Endothelial cell (in vitro differentiated cells): ENCODE measurements at regions not wholly inside any gene's neighbourhood (a gene's known extent, or its start where the extent isn't known, plus 50 kb on each side); places are given as distances from the start of the nearest gene placed in this dataset.

Source experiments
- DNase-seq: peaks from one replicate; pipeline ENCODE4 v3.0.0; 2021; ENCODE audit warnings: low spot score
- H3K27ac Mint-ChIP-seq: one replicate; pipeline ENCODE4 v1.8.0; 2021; ENCODE audit warnings: mixed read lengths, inconsistent platforms; ENCODE audit not compliant: unreplicated experiment
- H3K27me3 Mint-ChIP-seq: one replicate; pipeline ENCODE4 v1.8.0; 2021; ENCODE audit warnings: mild to moderate bottlenecking, moderate library complexity, mixed read lengths, inconsistent platforms; ENCODE audit not compliant: unreplicated experiment
- H3K36me3 Mint-ChIP-seq: one replicate; pipeline ENCODE4 v1.8.0; 2021; ENCODE audit warnings: mild to moderate bottlenecking, low read depth, mixed read lengths, inconsistent platforms; ENCODE audit not compliant: unreplicated experiment
- H3K4me1 Mint-ChIP-seq: one replicate; pipeline ENCODE4 v1.8.0; 2021; ENCODE audit warnings: mild to moderate bottlenecking, mixed read lengths, inconsistent platforms; ENCODE audit not compliant: unreplicated experiment
- H3K4me3 Mint-ChIP-seq: one replicate; pipeline ENCODE4 v1.8.0; 2021; ENCODE audit warnings: mild to moderate bottlenecking, mixed read lengths, inconsistent platforms; ENCODE audit not compliant: unreplicated experiment
- H3K9me3 Mint-ChIP-seq: one replicate; pipeline ENCODE4 v1.8.0; 2021; ENCODE audit warnings: mixed read lengths, inconsistent platforms; ENCODE audit not compliant: unreplicated experiment
- TF ChIP-seq, protein P1 (sequence below): fragments of 200-600 bp; sonication (generic); IDR thresholded peaks from one replicate; pipeline ENCODE4 v1.5.0; 2021; ENCODE audit warnings: antibody characterized with exemption; ENCODE audit not compliant: unreplicated experiment

DNA sequence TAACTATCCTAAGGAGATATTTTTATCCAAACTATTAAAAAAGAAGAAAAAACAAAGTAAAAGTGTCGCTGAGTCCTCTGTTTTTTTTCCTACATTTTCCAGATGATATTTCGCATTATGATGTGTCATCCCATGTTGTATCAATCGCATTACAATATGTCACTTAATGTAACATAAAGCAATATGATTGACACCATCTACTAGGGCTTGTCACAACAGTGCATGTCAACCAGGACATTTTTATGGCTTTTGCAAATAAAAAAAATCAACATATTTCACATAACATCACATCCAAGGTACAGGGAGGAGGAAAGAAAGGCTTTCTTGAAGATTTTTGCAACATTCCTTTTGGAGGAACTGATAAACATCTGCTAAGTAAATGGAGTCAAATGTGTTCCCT, 308.9 kb downstream of the ETAA1 start:
- no peak overlapping the region for H3K27ac Mint-ChIP-seq
- DNase-seq, result no peak
- no peaks in the 10 kb centered on the region for H3K27me3 Mint-ChIP-seq
- no peak overlapping the region for H3K4me3 Mint-ChIP-seq
- no peaks in the 10 kb centered on the region for H3K4me1 Mint-ChIP-seq
- no peaks in the 10 kb centered on the region for H3K36me3 Mint-ChIP-seq
- no peaks in the 10 kb centered on the region for H3K9me3 Mint-ChIP-seq
- TF ChIP-seq, protein P1, sequence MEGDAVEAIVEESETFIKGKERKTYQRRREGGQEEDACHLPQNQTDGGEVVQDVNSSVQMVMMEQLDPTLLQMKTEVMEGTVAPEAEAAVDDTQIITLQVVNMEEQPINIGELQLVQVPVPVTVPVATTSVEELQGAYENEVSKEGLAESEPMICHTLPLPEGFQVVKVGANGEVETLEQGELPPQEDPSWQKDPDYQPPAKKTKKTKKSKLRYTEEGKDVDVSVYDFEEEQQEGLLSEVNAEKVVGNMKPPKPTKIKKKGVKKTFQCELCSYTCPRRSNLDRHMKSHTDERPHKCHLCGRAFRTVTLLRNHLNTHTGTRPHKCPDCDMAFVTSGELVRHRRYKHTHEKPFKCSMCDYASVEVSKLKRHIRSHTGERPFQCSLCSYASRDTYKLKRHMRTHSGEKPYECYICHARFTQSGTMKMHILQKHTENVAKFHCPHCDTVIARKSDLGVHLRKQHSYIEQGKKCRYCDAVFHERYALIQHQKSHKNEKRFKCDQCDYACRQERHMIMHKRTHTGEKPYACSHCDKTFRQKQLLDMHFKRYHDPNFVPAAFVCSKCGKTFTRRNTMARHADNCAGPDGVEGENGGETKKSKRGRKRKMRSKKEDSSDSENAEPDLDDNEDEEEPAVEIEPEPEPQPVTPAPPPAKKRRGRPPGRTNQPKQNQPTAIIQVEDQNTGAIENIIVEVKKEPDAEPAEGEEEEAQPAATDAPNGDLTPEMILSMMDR, result no peak

DNA sequence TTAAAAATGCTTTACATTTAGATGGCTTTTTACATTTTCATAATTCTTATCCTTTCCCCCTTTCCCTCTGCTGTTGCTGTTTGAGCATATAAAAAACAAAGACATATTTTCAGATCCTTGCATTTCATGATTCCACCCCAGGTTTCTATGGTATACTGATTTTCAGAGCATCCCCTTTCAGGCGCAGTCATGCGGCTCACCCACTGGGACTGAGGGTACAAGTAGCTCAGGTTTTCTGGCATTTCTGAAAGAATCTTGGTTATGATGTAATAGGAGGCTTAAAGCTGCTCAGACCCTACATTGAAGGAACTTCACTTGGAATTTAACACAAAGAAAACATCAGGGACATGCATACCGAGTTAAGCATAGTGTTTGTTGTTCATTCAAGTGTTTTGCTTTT, 310.8 kb downstream of the ETAA1 start:
- no peak overlapping the region for H3K27ac Mint-ChIP-seq
- no peak overlapping the region for H3K4me3 Mint-ChIP-seq
- H3K9me3 Mint-ChIP-seq, result no peaks in the 10 kb centered on the region
- no peaks in the 10 kb centered on the region for H3K27me3 Mint-ChIP-seq
- H3K36me3 Mint-ChIP-seq, result no peaks in the 10 kb centered on the region
- TF ChIP-seq, protein P1, result no peak
- no peak for DNase-seq
- H3K4me1 Mint-ChIP-seq, result no peaks in the 10 kb centered on the region

DNA sequence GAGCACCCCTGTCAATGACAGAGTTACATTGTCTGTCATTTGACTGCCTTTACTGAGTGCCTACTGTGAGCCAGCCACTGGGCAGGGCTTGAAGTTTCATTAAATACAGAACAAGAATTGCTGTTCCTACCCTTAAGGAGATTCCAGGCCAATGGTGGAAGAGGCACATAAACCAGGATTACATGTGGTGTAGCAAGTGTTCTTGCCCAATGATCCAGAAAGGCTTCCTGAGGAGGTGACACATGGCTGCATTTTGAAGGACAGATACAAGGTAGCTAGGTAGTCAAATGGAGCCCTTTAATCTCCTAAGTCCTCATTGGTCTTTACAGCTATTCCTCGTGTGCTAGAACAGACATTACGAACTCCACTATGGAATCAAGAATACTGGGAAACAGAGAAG, 312.7 kb downstream of the ETAA1 start:
- no peak overlapping the region for H3K4me3 Mint-ChIP-seq
- H3K27ac Mint-ChIP-seq, result no peak overlapping the region
- H3K4me1 Mint-ChIP-seq, result no peaks in the 10 kb centered on the region
- H3K27me3 Mint-ChIP-seq, result no peaks in the 10 kb centered on the region
- TF ChIP-seq, protein P1, result no peak
- H3K9me3 Mint-ChIP-seq, result no peaks in the 10 kb centered on the region
- H3K36me3 Mint-ChIP-seq, result no peaks in the 10 kb centered on the region
- no peak for DNase-seq

DNA sequence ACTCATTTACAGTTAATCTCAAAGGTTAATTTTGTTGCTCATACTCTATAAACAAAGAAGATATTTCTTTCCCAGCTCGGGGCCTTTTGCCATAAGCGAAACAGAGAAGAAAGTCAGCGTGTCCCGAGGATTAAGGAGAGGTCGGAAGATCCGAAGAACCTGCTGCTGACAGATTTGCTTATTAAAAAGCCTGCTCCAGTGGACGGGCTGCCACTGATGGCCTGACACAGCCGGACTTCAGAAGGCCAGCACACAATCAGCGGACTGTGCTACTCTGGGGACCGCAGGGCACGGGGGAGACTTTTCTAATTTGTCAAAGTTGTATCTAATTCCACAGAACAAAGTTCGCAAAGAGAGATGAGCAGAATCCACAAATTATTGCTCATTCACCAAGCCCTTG, 315.4 kb downstream of the ETAA1 start:
- Mint-ChIP-seq H3K27ac (no peak overlapping the region), H3K27me3 (no peaks in the 10 kb centered on the region), H3K4me1 (no peaks in the 10 kb centered on the region), H3K4me3 (no peak overlapping the region), H3K9me3 (no peaks in the 10 kb centered on the region), H3K36me3 (no peaks in the 10 kb centered on the region)
- DNase-seq, result no peak
- TF ChIP-seq, protein P1, result no peak

DNA sequence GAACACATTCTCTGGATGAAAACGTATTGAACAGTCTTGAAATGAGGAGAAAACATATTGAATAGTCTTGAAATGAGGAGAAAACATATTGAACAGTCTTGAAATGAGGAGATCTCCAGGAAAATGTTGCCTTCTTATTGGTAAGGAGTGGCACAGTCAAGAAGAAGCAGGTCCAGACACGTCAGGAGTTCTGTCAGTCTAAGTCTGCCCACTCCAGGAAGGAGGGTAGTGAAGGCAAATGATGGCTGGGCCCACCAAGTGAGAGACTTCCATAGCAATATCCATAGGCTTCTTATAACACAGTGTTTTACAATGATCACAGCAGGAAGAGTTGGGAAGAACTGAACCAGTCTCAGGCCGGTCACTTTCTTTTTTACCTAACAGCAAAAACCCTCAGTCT, 316.2 kb downstream of the ETAA1 start:
- no peaks in the 10 kb centered on the region for H3K36me3 Mint-ChIP-seq
- no peaks in the 10 kb centered on the region for H3K4me1 Mint-ChIP-seq
- H3K27me3 Mint-ChIP-seq, result no peaks in the 10 kb centered on the region

More for the DNA sequence above, 316.2 kb downstream of the ETAA1 start:
- TF ChIP-seq, protein P1, result no peak
- no peaks in the 10 kb centered on the region for H3K9me3 Mint-ChIP-seq
- no peak overlapping the region for H3K27ac Mint-ChIP-seq
- DNase-seq, result no peak
- H3K4me3 Mint-ChIP-seq, result no peak overlapping the region
